ENCODE measurements at regions not wholly inside any gene's neighbourhood (a gene's known extent, or its start where the extent isn't known, plus 50 kb on each side); places are given as distances from the start of the nearest gene placed in this dataset.

GRCh38 chr11:70751142-70751734 lies 352.9 kb downstream of the CTTN start:
- no peak for DNase-seq

GRCh38 chr11:70755410-70756158 lies 357.3 kb downstream of the CTTN start:
- DNase-seq, result peak; percentile 61

- DNase-seq, result no peak
Observed at GRCh38 chr11:70756341-70756740, 358.0 kb downstream of the CTTN start.

GRCh38 chr11:70756756-70757155 lies 358.4 kb downstream of the CTTN start:
- no peak for DNase-seq

GRCh38 chr11:70757241-70757640 lies 358.9 kb downstream of the CTTN start:
- no peak for DNase-seq

GRCh38 chr11:70758206-70758605 lies 359.9 kb downstream of the CTTN start:
- DNase-seq, result no peak

GRCh38 chr11:70759846-70760245 lies 361.5 kb downstream of the CTTN start:
- DNase-seq, result no peak

GRCh38 chr11:70760416-70761020 lies 362.2 kb downstream of the CTTN start:
- no peak for DNase-seq

- DNase-seq, result no peak
Observed at GRCh38 chr11:70761094-70761907, 363.0 kb downstream of the CTTN start.

GRCh38 chr11:70761908-70762337 lies 363.6 kb downstream of the CTTN start:
- no peak for DNase-seq

GRCh38 chr11:70762810-70763209 lies 364.5 kb downstream of the CTTN start:
- no peak for DNase-seq

- no peak for DNase-seq
Observed at GRCh38 chr11:70763606-70764005, 365.3 kb downstream of the CTTN start.

GRCh38 chr11:70764356-70764905 lies 366.1 kb downstream of the CTTN start:
- DNase-seq, result no peak

GRCh38 chr11:70766901-70767300 lies 368.6 kb downstream of the CTTN start:
- DNase-seq, result no peak

- DNase-seq, result no peak
Observed at GRCh38 chr11:70768346-70769095, 370.2 kb downstream of the CTTN start.

- DNase-seq, result no peak
Observed at GRCh38 chr11:70769106-70769505, 370.8 kb downstream of the CTTN start.

GRCh38 chr11:70769521-70769920 lies 371.2 kb downstream of the CTTN start:
- DNase-seq, result no peak

- DNase-seq, result no peak
Observed at GRCh38 chr11:70771099-70771885, 373.0 kb downstream of the CTTN start.

- DNase-seq, result no peak
Observed at GRCh38 chr11:70772950-70773349, 374.6 kb downstream of the CTTN start.

- no peak for DNase-seq
Observed at GRCh38 chr11:70775386-70776075, 377.2 kb downstream of the CTTN start.
